Thoracic aorta (tissue), 2 donors: ENCODE measurements at regions not wholly inside any gene's neighbourhood (a gene's known extent, or its start where the extent isn't known, plus 50 kb on each side); places are given as distances from the start of the nearest gene placed in this dataset.

ENCODE experiments used
- ATAC-seq: fragments of 150-250 bp; one replicate; pipeline ENCODE4 v1.8.0; 2017; ENCODE audit warnings: low read depth; ENCODE audit not compliant: insufficient number of reproducible peaks, low FRiP score
- DNase-seq: peaks from one replicate; pipeline ENCODE4 v3.0.0-alpha.2; 2020; ENCODE audit warnings: low spot score
- H3K27ac ChIP-seq, 2 donors: fragments of 200-600 bp; sonication (generic); 1 replicate in 1 of 2; 2 replicates in 1 of 2; pipeline ENCODE4 v1.5.1; 2016; ENCODE audit warnings: mild to moderate bottlenecking in 2 of 2, moderate library complexity in 2 of 2
- H3K27me3 ChIP-seq: fragments of 200-600 bp; sonication (generic); replicated peaks from 2 replicates; pipeline ENCODE4 v1.6.0; 2016; ENCODE audit warnings: mild to moderate bottlenecking; ENCODE audit not compliant: insufficient read depth
- H3K36me3 ChIP-seq: fragments of 200-600 bp; sonication (generic); one replicate; pipeline ENCODE4 v1.5.1; 2016
- H3K4me1 ChIP-seq, 2 donors: fragments of 200-600 bp; sonication (generic); 1 replicate in 1 of 2; 2 replicates in 1 of 2; pipeline versions ENCODE4 v1.5.1 to v1.6.0; 2016; ENCODE audit warnings: low read depth in 2 of 2, mild to moderate bottlenecking in 1 of 2; ENCODE audit not compliant: control insufficient read depth in 1 of 2
- H3K4me3 ChIP-seq: fragments of 200-600 bp; sonication (generic); 2 replicates; pipeline ENCODE4 v1.5.1; 2016; ENCODE audit warnings: mild to moderate bottlenecking
- H3K9me3 ChIP-seq: fragments of 200-600 bp; sonication (generic); 2 replicates; pipeline ENCODE4 v1.5.1; 2016
- TF ChIP-seq, protein P1 (sequence below): fragments of 200-600 bp; sonication (generic); IDR thresholded peaks from one replicate; pipeline ENCODE4 v1.5.1; 2019; ENCODE audit warnings: antibody characterized with exemption

GRCh38 chr2:40548521-40548920 is 96.6 kb upstream of the SLC8A1 start:
- ATAC-seq (no peak), DNase-seq (no peak)
- H3K4me3 ChIP-seq = no peak overlapping the region
- TF ChIP-seq, protein P1, sequence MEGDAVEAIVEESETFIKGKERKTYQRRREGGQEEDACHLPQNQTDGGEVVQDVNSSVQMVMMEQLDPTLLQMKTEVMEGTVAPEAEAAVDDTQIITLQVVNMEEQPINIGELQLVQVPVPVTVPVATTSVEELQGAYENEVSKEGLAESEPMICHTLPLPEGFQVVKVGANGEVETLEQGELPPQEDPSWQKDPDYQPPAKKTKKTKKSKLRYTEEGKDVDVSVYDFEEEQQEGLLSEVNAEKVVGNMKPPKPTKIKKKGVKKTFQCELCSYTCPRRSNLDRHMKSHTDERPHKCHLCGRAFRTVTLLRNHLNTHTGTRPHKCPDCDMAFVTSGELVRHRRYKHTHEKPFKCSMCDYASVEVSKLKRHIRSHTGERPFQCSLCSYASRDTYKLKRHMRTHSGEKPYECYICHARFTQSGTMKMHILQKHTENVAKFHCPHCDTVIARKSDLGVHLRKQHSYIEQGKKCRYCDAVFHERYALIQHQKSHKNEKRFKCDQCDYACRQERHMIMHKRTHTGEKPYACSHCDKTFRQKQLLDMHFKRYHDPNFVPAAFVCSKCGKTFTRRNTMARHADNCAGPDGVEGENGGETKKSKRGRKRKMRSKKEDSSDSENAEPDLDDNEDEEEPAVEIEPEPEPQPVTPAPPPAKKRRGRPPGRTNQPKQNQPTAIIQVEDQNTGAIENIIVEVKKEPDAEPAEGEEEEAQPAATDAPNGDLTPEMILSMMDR = no peak
- H3K9me3 ChIP-seq = no peaks in the 10 kb centered on the region
- no peak overlapping the region for H3K27ac ChIP-seq
- H3K36me3 ChIP-seq = no peaks in the 10 kb centered on the region
- no peaks in the 10 kb centered on the region for H3K27me3 ChIP-seq
- H3K4me1 ChIP-seq = no peaks in the 10 kb centered on the region

GRCh38 chr2:40550085-40550484 is 98.2 kb upstream of the SLC8A1 start:
- H3K4me1 ChIP-seq = no peaks in the 10 kb centered on the region

GRCh38 chr2:40551081-40551480 is 99.2 kb upstream of the SLC8A1 start:
- TF ChIP-seq, protein P1 = no peak
- Histone ChIP-seq H3K4me1 (no peaks in the 10 kb centered on the region), H3K4me3 (no peak overlapping the region), H3K27ac (no peak overlapping the region), H3K9me3 (no peaks in the 10 kb centered on the region), H3K27me3 (no peaks in the 10 kb centered on the region), H3K36me3 (no peaks in the 10 kb centered on the region)
- ATAC-seq (no peak), DNase-seq (no peak)

More at GRCh38 chr2:40550085-40550484, 98.2 kb upstream of the SLC8A1 start:
- H3K27me3 ChIP-seq = no peaks in the 10 kb centered on the region
- DNase-seq = no peak
- TF ChIP-seq, protein P1 = no peak
- H3K4me3 ChIP-seq = no peak overlapping the region
- H3K27ac ChIP-seq = no peak overlapping the region
- H3K9me3 ChIP-seq = no peaks in the 10 kb centered on the region
- no peak for ATAC-seq
- H3K36me3 ChIP-seq = no peaks in the 10 kb centered on the region

DNA sequence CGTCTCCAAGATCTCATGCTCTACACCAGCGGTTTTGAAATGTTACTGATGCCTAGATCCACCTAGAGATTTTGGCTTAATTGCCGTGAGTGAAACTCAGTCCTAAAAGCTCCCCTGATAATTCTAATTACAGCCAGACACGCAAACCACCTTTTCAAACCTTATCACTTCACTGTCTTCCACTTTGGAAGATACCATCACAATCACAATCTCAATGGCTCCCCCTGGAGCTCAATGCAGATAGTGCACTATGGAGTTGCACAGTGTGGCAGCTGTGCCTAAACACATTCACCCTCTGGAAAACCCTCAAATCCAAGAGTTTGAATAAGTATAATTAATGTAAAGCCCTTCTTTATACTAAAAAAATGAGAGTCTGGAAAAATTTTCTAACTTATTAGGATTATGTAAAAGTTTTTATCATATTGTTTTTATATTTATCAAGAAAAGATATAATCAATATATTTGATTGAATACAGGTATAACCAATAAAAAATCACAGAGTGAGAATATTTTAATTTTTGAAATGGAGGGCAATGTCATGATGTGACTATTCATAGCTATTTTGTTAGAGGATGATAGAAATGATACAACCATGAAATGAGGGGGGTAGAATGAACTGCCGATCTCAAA is 102.9 kb upstream of the SLC8A1 start:
- ATAC-seq = no peak
- Histone ChIP-seq H3K27ac (no peak overlapping the region), H3K4me3 (no peak overlapping the region), H3K9me3 (no peaks in the 10 kb centered on the region), H3K36me3 (no peaks in the 10 kb centered on the region), H3K4me1 (no peaks in the 10 kb centered on the region), H3K27me3 (no peaks in the 10 kb centered on the region)
- peak; percentile 29 for DNase-seq
- TF ChIP-seq, protein P1 = peak; percentile 75

DNA sequence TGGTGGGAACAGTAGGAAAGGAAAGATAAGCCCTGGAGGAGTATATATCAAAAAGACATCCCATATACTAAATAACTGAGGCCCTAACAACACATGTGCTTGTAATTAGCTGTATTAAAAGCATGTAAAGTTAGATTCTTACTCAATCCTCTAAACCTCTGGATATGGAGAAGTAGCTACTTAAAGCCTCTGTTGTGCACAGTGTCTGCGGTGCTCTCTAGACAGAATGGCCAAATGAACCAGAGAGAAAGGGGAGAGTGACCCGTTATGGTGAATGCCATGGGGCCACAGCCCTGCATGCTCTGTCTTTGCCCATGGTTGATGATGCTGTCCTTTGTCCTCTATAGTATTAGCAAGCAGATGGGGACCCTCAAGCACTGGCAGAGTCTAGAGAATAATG is 104.4 kb upstream of the SLC8A1 start:
- TF ChIP-seq, protein P1 = no peak
- H3K27ac ChIP-seq = no peak overlapping the region
- H3K4me3 ChIP-seq = no peak overlapping the region
- no peaks in the 10 kb centered on the region for H3K4me1 ChIP-seq
- ATAC-seq (no peak), DNase-seq (no peak)
- no peaks in the 10 kb centered on the region for H3K9me3 ChIP-seq
- H3K27me3 ChIP-seq = no peaks in the 10 kb centered on the region
- H3K36me3 ChIP-seq = no peaks in the 10 kb centered on the region
